ENCODE measurements at regions not wholly inside any gene's neighbourhood (a gene's known extent, or its start where the extent isn't known, plus 50 kb on each side); places are given as distances from the start of the nearest gene placed in this dataset.

- no peak for TF ChIP-seq CTCF (IDR thresholded peaks at IDR 0.05)
- TF ChIP-seq POLR2A (IDR thresholded peaks at IDR 0.05): no peak
Observed at GRCh38 chr17:12438813-12439586, 226.7 kb upstream of the MYOCD start.

Measured in body of pancreas (tissue), 4 donors.